ENCODE measurements at regions not wholly inside any gene's neighbourhood (a gene's known extent, or its start where the extent isn't known, plus 50 kb on each side); places are given as distances from the start of the nearest gene placed in this dataset.

- H3K4me2 ChIP-seq = no peak overlapping the region
- no peak overlapping the region for H2AFZ ChIP-seq
- H3K36me3 Mint-ChIP-seq (ENCODE audit: low read depth) = no peaks in the 10 kb centered on the region
- H3K4me3 Mint-ChIP-seq = no peak overlapping the region
- H3K79me2 ChIP-seq (replicated peaks; ENCODE audit: insufficient read depth) = no peaks in the 10 kb centered on the region
- TF ChIP-seq ZNF331 (CRISPR knock-in tag; IDR thresholded peaks at IDR 0.05; ENCODE audit: low read depth) = no peak
- TF ChIP-seq ZNF462 (CRISPR knock-in tag; IDR thresholded peaks at IDR 0.05) = no peak
- H3K27ac ChIP-seq (ENCODE audit: low read depth) = no peak overlapping the region
- no peak overlapping the region for H3K27ac Mint-ChIP-seq
- DNase-seq (ENCODE audit: low spot score) = no peak
- H3K9me2 ChIP-seq (ENCODE audit: insufficient read depth) = no peaks in the 10 kb centered on the region
- H4K20me1 ChIP-seq (replicated peaks; ENCODE audit: insufficient read depth) = no peaks in the 10 kb centered on the region
- no peaks in the 10 kb centered on the region for H3K9me3 Mint-ChIP-seq
- H3K27me3 Mint-ChIP-seq (ENCODE audit: insufficient read depth, low read depth, poor library complexity) = peaks cover 6% of the 10 kb centered on the region
- H3K27me3 ChIP-seq (ENCODE audit: insufficient read depth) = no peaks in the 10 kb centered on the region
- H3K4me1 ChIP-seq (ENCODE audit: insufficient read depth) = 0 out of 2 replicates have a peak, but pooled peaks cover 8% of the 10 kb centered on the region
- no peak overlapping the region for H3K4me3 ChIP-seq
- no peaks in the 10 kb centered on the region for H3K36me3 ChIP-seq (ENCODE audit: insufficient read depth)
- ATAC-seq = no peak
- H3F3A ChIP-seq (replicated peaks; ENCODE audit: low read depth) = no peaks in the 10 kb centered on the region
- peaks cover 13% of the 10 kb centered on the region; the same call in 2 of the 3 replicates for H3K4me1 Mint-ChIP-seq
These were observed 232.0 kb downstream of the ANKRD60 start for GRCh38 chr20:57996465-57996864.

- no peaks in the 10 kb centered on the region for H3K36me3 Mint-ChIP-seq (ENCODE audit: low read depth)
- TF ChIP-seq ETS1 (IDR thresholded peaks at IDR 0.05) (no peak), CREB1 (CRISPR knock-in tag; IDR thresholded peaks at IDR 0.05; ENCODE audit: low read depth) (no peak), POLR2AphosphoS5 (IDR thresholded peaks at IDR 0.05; ENCODE audit: low read depth) (no peak), ZNF114 (CRISPR knock-in tag; IDR thresholded peaks at IDR 0.05) (no peak), NANOG (IDR thresholded peaks at IDR 0.05; ENCODE audit: borderline replicate concordance) (no peak), STAT1 (IDR thresholded peaks at IDR 0.05; ENCODE audit: unreplicated experiment) (no peak)
- Histone ChIP-seq H4K20me1 (replicated peaks; ENCODE audit: insufficient read depth) (no peaks in the 10 kb centered on the region), H3K27ac (ENCODE audit: low read depth) (no peak overlapping the region), H2AFZ (no peak overlapping the region), H3K4me2 (no peak overlapping the region), H3K4me1 (ENCODE audit: insufficient read depth) (0 out of 2 replicates have a peak, but pooled peaks cover 8% of the 10 kb centered on the region), H3K9me2 (ENCODE audit: insufficient read depth) (no peaks in the 10 kb centered on the region), H3K27me3 (ENCODE audit: insufficient read depth) (no peaks in the 10 kb centered on the region), H3K36me3 (ENCODE audit: insufficient read depth) (no peaks in the 10 kb centered on the region), H3K79me2 (replicated peaks; ENCODE audit: insufficient read depth) (no peaks in the 10 kb centered on the region), H3K4me3 (no peak overlapping the region), H3F3A (replicated peaks; ENCODE audit: low read depth) (no peaks in the 10 kb centered on the region)
- H3K27me3 Mint-ChIP-seq (ENCODE audit: insufficient read depth, low read depth, poor library complexity) = peaks cover 6% of the 10 kb centered on the region
- ATAC-seq = no peak
- peaks cover 10% of the 10 kb centered on the region; the same call in 2 of the 3 replicates for H3K4me1 Mint-ChIP-seq
- no peak overlapping the region for H3K4me3 Mint-ChIP-seq
- H3K9me3 Mint-ChIP-seq = no peaks in the 10 kb centered on the region
- no peak for DNase-seq (ENCODE audit: low spot score)
- no peak overlapping the region for H3K27ac Mint-ChIP-seq
These were observed 233.0 kb downstream of the ANKRD60 start for GRCh38 chr20:57995381-57995977.
